Calu3 (cell line): ENCODE measurements at regions not wholly inside any gene's neighbourhood (a gene's known extent, or its start where the extent isn't known, plus 50 kb on each side); places are given as distances from the start of the nearest gene placed in this dataset.

Source experiments
- BruUV-seq: library from RNA; stranded (reverse); fragments of 400-500 nt; replicated peaks from 2 replicates; lab custom pipeline; 2021; lab: Mats Ljungman, UMichigan
- CTCF ChIA-PET: fragments of 300-600 bp; sonication (Branson Sonifier 250); formaldehyde crosslinking; loops from one replicate; lab custom pipeline; 2022; ENCODE audit warnings: antibody characterized with exemption; lab: Charles Lee
- DNase-seq: peaks from one replicate; pipeline ENCODE4 v3.0.0; 2022
- H3K27ac Mint-ChIP-seq: one replicate; pipeline ENCODE4 v1.8.0; 2022; ENCODE audit warnings: mixed read lengths; ENCODE audit not compliant: unreplicated experiment
- H3K27me3 Mint-ChIP-seq: one replicate; pipeline ENCODE4 v1.8.0; 2022; ENCODE audit warnings: mixed read lengths; ENCODE audit not compliant: unreplicated experiment
- H3K36me3 Mint-ChIP-seq: one replicate; pipeline ENCODE4 v1.8.0; 2022; ENCODE audit warnings: mild to moderate bottlenecking, moderate library complexity, mixed read lengths; ENCODE audit not compliant: insufficient read depth, unreplicated experiment
- H3K4me1 Mint-ChIP-seq: one replicate; pipeline ENCODE4 v1.8.0; 2022; ENCODE audit warnings: mild to moderate bottlenecking, low read depth, mixed read lengths; ENCODE audit not compliant: unreplicated experiment
- H3K4me3 Mint-ChIP-seq: one replicate; pipeline ENCODE4 v1.8.0; 2022; ENCODE audit warnings: mild to moderate bottlenecking, low read depth, moderate library complexity, mixed read lengths; ENCODE audit not compliant: unreplicated experiment
- H3K9me3 Mint-ChIP-seq: one replicate; pipeline ENCODE4 v1.8.0; 2022; ENCODE audit warnings: low read depth, mixed read lengths; ENCODE audit not compliant: unreplicated experiment
- intact Hi-C: fragments of 100-400 bp; cut with micrococcal nuclease; formaldehyde crosslinking; loops from one replicate; pipeline ENCODE4 v1.10.0; 2022; ENCODE audit not compliant: unreplicated experiment
- TF ChIP-seq, protein P1 (sequence below): fragments of 200-600 bp; IDR thresholded peaks from one replicate; pipeline ENCODE4 v1.8.0; 2022; ENCODE audit warnings: antibody characterized with exemption; ENCODE audit not compliant: unreplicated experiment

DNA sequence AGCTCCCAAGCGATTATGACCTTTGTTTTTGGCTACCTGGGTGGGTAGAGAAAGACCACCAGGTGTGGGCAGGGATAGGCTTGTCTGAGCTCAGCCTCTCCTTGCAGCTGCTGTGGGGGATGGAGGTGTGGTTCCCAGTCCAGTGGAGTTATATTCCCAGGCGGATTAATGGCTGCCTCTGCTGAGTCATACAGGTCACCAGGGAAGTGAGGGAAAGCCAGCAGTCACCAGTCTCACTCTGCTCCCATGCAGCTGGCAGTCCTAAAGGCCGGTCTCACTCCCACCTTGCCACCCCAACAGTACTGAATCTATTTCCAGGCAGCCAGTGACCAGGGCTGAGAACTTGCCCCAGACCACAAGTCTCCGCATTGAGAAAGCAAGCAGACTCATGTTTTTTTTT, 399.2 kb downstream of the VRK1 start:
- BruUV-seq: no TSS peak
- CTCF ChIA-PET: no interaction called here
- Mint-ChIP-seq H3K9me3 (peaks cover 22% of the 10 kb centered on the region), H3K27me3 (no peaks in the 10 kb centered on the region), H3K36me3 (no peaks in the 10 kb centered on the region), H3K4me3 (no peak overlapping the region), H3K27ac (no peak overlapping the region), H3K4me1 (no peaks in the 10 kb centered on the region)
- intact Hi-C loops: no loop called here
- DNase-seq: no peak
- TF ChIP-seq, protein P1, sequence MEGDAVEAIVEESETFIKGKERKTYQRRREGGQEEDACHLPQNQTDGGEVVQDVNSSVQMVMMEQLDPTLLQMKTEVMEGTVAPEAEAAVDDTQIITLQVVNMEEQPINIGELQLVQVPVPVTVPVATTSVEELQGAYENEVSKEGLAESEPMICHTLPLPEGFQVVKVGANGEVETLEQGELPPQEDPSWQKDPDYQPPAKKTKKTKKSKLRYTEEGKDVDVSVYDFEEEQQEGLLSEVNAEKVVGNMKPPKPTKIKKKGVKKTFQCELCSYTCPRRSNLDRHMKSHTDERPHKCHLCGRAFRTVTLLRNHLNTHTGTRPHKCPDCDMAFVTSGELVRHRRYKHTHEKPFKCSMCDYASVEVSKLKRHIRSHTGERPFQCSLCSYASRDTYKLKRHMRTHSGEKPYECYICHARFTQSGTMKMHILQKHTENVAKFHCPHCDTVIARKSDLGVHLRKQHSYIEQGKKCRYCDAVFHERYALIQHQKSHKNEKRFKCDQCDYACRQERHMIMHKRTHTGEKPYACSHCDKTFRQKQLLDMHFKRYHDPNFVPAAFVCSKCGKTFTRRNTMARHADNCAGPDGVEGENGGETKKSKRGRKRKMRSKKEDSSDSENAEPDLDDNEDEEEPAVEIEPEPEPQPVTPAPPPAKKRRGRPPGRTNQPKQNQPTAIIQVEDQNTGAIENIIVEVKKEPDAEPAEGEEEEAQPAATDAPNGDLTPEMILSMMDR: no peak

DNA sequence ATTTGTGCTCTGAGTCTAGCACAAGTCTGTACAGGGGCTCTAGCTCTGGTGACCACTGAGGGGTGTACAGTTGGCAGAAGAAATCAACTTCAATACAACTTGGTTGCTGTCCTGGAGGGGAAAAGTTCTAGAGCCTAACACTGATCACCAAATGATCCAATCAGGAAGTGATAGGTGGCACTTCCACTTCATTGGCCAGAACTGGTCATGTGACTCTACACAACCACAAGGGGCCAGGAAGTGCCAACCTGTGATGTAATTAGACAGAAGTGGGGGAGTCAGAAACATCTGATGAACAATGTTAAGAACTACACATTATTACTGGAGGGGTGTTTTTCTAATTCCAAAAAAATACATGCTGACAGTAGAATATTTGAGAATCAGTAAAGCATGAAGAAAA, 401.6 kb downstream of the VRK1 start:
- BruUV-seq: no TSS peak
- H3K4me3 Mint-ChIP-seq: no peak overlapping the region
- no peak overlapping the region for H3K27ac Mint-ChIP-seq
- H3K27me3 Mint-ChIP-seq: no peaks in the 10 kb centered on the region
- peaks cover 16% of the 10 kb centered on the region for H3K9me3 Mint-ChIP-seq
- H3K36me3 Mint-ChIP-seq: no peaks in the 10 kb centered on the region
- TF ChIP-seq, protein P1: no peak
- no peaks in the 10 kb centered on the region for H3K4me1 Mint-ChIP-seq
- intact Hi-C loops: no loop called here
- CTCF ChIA-PET: no interaction called here
- no peak for DNase-seq

DNA sequence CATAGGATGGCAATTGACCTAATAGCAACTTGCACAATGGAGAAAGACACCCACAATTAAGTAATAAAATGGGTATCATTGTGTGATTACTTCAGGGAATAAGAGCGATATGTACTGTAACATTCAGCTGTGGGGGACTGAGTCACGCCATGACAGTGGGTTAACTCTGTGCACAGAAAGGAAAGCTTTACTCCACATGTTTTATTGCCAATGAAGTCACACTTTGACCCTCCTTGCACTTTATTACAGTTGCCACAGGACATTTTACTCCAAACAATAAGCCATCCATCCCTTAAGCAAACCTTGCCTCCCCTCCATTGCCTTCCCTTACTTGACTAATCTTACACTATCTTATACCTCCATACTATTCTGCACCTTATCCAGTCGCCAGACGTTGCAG, 403.1 kb downstream of the VRK1 start:
- intact Hi-C loops: no loop called here

DNA sequence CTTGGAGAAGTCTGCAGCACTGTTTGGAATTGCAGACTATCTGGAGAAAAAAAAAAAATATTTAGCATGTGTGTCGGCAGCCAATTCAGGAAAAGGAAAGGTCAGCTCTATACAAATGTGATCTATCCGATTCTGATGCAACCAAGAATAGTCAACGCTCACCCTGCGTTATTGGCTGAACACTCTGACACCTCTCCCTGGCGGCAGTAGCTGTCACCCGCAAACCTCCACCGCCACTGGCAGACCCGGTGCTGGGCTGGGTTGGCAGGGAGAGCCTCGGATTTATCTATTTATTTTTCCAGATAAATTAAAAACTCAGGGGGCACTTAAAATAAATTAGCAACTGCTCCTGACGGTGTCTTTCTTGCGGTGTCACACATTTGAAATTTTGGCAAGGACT, 409.7 kb downstream of the VRK1 start:
- no TSS peak for BruUV-seq
- intact Hi-C loops: no loop called here
- Mint-ChIP-seq H3K27ac (no peak overlapping the region), H3K4me1 (no peaks in the 10 kb centered on the region), H3K4me3 (no peak overlapping the region), H3K9me3 (peaks cover 12% of the 10 kb centered on the region), H3K27me3 (no peaks in the 10 kb centered on the region), H3K36me3 (no peaks in the 10 kb centered on the region)
- CTCF ChIA-PET: no interaction called here
- no peak for DNase-seq
- TF ChIP-seq, protein P1: no peak

More for the DNA sequence above, 403.1 kb downstream of the VRK1 start:
- Mint-ChIP-seq H3K4me1 (no peaks in the 10 kb centered on the region), H3K9me3 (peaks cover 19% of the 10 kb centered on the region), H3K27me3 (no peaks in the 10 kb centered on the region), H3K36me3 (no peaks in the 10 kb centered on the region), H3K27ac (no peak overlapping the region), H3K4me3 (no peak overlapping the region)
- no TSS peak for BruUV-seq
- CTCF ChIA-PET: no interaction called here
- TF ChIP-seq, protein P1: no peak
- DNase-seq: no peak
